GM06990 (cell line): ENCODE measurements at regions not wholly inside any gene's neighbourhood (a gene's known extent, or its start where the extent isn't known, plus 50 kb on each side); places are given as distances from the start of the nearest gene placed in this dataset.
A peak's percentile ranks its signal among the peaks of the same experiment; 100 is the strongest.

Source experiments
- DNase-seq: peaks from one replicate; pipeline ENCODE4 v3.0.0-alpha.2; 2011; ENCODE audit not compliant: insufficient read length; ENCODE audit errors: extremely low read depth
- H3K27me3 ChIP-seq: replicated peaks from 2 replicates; pipeline ENCODE4 v1.6.0; 2011; ENCODE audit warnings: low read length; ENCODE audit not compliant: control insufficient read depth, insufficient read depth
- H3K36me3 ChIP-seq: 2 replicates; pipeline ENCODE4 v1.5.1; 2011; ENCODE audit warnings: low read length; ENCODE audit not compliant: control insufficient read depth, insufficient read depth
- H3K4me3 ChIP-seq: replicated peaks from 2 replicates; pipeline ENCODE4 v1.5.1; 2011; ENCODE audit warnings: low read depth, mild to moderate bottlenecking, control low read depth, low read length
- CTCF ChIP-seq: IDR thresholded peaks from 2 replicates; pipeline ENCODE4 v1.5.1; 2011; ENCODE audit warnings: low read length, control low read depth, mild to moderate bottlenecking, inconsistent platforms; ENCODE audit not compliant: insufficient read depth, poor library complexity, severe bottlenecking

DNA sequence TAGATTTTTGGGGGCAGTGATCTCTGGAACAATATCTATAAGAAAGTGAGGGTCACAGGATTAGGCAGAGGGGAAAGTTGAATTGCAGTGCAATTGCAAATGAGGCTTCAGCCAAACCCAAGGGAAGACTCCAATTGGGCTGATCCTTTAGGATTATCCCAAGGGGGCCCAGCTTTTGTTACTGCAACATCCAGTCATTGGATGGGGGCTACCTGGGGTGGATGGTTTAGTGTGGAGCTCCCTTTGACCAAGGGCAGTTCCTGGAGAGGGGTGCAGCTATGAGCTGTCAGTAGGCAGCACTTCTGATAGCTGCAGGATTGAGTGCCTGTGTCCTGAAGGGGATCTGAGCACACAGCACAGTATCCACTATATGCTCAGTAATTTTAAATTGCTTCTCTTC is 355.2 kb upstream of the AZI2 start:
- no peak for DNase-seq
- no peak for TF ChIP-seq CTCF
- no peaks in the 10 kb centered on the region; the same call in 1 of the 2 replicates for H3K27me3 ChIP-seq
- H3K36me3 ChIP-seq: no peaks in the 10 kb centered on the region
- H3K4me3 ChIP-seq: no peak overlapping the region

- Histone ChIP-seq H3K36me3 (no peaks in the 10 kb centered on the region), H3K27me3 (no peaks in the 10 kb centered on the region; the same call in 1 of the 2 replicates), H3K4me3 (no peak overlapping the region)
- no peak for TF ChIP-seq CTCF
- DNase-seq: no peak
Observed at GRCh38 chr3:28711293-28711692, 362.7 kb upstream of the AZI2 start.

DNA sequence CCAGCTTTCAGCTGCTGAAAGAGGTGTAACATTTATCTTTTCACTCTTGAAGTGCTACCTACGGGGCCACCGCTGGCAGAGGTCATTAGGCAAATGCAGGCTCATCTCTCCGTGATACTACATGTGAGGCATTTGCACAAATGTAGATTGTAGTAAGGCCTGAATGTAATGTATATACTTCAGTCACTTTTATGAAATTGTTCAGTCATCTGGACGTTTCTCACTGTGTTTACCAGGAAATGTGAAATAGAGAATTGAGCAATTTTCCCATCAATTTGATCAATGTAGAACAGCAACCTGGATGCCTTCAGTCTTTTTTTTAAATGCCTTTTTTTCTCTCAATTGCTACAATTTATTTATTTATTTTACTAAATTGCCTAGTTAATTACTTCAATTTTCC is 368.3 kb upstream of the AZI2 start:
- DNase-seq: no peak
- no peak for TF ChIP-seq CTCF
- Histone ChIP-seq H3K4me3 (no peak overlapping the region), H3K36me3 (no peaks in the 10 kb centered on the region), H3K27me3 (no peaks in the 10 kb centered on the region; the same call in 1 of the 2 replicates)

- Histone ChIP-seq H3K27me3 (no peaks in the 10 kb centered on the region; the same call in 1 of the 2 replicates), H3K36me3 (no peaks in the 10 kb centered on the region), H3K4me3 (no peak overlapping the region)
- no peak for TF ChIP-seq CTCF
- DNase-seq: no peak
Observed at GRCh38 chr3:28718074-28718849, 369.6 kb upstream of the AZI2 start.

DNA sequence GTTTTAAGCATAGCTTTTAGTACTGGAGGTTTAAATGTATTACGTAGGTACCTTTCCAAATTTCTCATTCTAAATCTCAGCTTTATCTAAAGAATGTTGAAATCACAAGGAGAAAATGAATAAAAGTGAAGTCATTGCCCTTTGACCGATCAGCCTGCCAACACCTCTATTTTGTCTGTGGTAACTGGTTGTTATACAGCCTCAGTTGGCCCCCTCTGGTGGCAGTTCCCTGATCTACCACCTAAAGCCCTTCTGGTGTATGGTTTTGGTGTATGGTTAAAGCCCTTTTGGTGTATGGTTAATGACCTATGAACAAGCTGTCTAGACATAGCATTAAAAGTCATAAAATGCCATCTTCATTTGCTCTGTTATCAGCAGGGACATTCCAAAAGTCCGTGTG is 378.2 kb upstream of the AZI2 start:
- DNase-seq: no peak
- peak; percentile 73 for TF ChIP-seq CTCF
- H3K27me3 ChIP-seq: no peaks in the 10 kb centered on the region
- H3K36me3 ChIP-seq: no peaks in the 10 kb centered on the region
- no peak overlapping the region for H3K4me3 ChIP-seq
